Neuron (in vitro differentiated cells): ENCODE measurements at regions not wholly inside any gene's neighbourhood (a gene's known extent, or its start where the extent isn't known, plus 50 kb on each side); places are given as distances from the start of the nearest gene placed in this dataset.

ENCODE experiments used
- H2AFZ ChIP-seq: one replicate; pipeline ENCODE4 v1.6.1; 2013; ENCODE audit warnings: low read depth, mild to moderate bottlenecking, inconsistent platforms, low read length, moderate library complexity
- H3K27me3 ChIP-seq: one replicate; pipeline ENCODE4 v1.6.1; 2013; ENCODE audit warnings: low read length; ENCODE audit not compliant: insufficient read depth
- H3K36me3 ChIP-seq: one replicate; pipeline ENCODE4 v1.6.1; 2013; ENCODE audit warnings: low read length; ENCODE audit not compliant: insufficient read depth
- H3K4me1 ChIP-seq: one replicate; pipeline ENCODE4 v1.6.1; 2013; ENCODE audit warnings: low read length; ENCODE audit not compliant: insufficient read depth
- H3K4me3 ChIP-seq: 2 replicates; pipeline ENCODE4 v1.5.1; 2013; ENCODE audit warnings: mild to moderate bottlenecking, low read length, moderate library complexity
- H3K9me3 ChIP-seq: one replicate; pipeline ENCODE4 v1.6.1; 2013; ENCODE audit warnings: low read length

DNA sequence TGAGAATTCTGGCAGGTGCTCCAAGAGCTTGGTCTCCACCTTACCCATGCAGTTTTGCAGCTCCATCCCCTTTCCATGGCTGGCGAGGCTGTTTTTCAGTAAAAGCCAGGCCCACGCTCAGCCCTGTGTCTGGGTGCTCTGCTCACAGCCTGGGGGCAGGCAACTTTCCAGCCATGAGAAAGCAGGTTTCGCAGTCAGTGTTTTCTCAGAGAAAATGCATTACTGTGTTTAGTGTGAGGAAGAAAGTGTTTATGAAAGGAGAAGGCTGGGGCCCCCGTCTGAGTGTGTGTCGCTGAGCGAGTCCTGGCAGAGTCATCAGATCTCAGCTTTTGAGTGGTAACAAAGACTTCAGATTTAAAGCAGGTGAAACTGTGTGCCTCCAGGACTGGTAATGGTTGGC, 248.1 kb downstream of the IRX1 start:
- Histone ChIP-seq H3K9me3 (no peaks in the 10 kb centered on the region), H3K4me3 (no peak overlapping the region), H3K4me1 (no peaks in the 10 kb centered on the region), H3K36me3 (no peaks in the 10 kb centered on the region), H3K27me3 (no peaks in the 10 kb centered on the region), H2AFZ (no peak overlapping the region)

DNA sequence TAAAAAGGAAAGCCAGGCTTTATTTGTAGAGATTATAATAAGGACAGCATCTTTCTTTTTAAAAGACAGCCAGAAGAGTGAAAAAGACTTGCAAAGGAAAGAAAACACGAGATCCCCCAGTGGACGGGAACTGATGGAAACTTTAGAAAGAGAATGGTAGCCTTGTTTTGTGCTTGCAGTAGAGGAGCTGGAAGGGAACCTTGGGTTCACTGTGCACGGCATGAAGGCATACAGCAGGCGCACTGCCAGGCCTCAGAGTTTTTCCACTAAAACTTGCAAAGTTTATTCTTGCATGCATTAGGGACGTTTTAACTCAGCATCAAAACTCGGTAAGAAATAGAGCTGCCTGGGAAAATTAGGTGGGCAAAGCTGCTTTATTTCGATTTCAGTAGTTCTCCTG, 248.6 kb downstream of the IRX1 start:
- Histone ChIP-seq H3K4me1 (no peaks in the 10 kb centered on the region), H2AFZ (no peak overlapping the region), H3K27me3 (no peaks in the 10 kb centered on the region), H3K9me3 (no peaks in the 10 kb centered on the region), H3K4me3 (no peak overlapping the region), H3K36me3 (no peaks in the 10 kb centered on the region)

DNA sequence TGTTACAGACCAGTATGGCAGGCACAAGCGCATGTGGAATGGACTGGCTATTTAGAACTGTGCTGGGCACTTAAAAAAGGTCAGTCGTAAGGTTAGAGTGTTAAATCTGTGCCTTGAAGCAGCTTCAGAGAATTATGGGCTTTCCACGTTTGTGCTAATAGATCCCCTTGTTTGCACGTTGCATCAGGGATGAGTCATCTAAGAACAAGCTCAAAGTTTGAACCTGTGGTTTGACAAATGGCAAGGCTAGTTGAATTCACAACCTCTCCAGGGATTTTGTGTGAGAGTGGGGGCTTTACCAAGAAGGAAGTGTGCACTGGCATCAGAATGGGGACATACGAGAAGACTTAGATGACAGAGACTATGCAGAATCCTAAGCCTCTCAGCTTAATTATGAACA, 249.6 kb downstream of the IRX1 start:
- no peak overlapping the region for H3K4me3 ChIP-seq

DNA sequence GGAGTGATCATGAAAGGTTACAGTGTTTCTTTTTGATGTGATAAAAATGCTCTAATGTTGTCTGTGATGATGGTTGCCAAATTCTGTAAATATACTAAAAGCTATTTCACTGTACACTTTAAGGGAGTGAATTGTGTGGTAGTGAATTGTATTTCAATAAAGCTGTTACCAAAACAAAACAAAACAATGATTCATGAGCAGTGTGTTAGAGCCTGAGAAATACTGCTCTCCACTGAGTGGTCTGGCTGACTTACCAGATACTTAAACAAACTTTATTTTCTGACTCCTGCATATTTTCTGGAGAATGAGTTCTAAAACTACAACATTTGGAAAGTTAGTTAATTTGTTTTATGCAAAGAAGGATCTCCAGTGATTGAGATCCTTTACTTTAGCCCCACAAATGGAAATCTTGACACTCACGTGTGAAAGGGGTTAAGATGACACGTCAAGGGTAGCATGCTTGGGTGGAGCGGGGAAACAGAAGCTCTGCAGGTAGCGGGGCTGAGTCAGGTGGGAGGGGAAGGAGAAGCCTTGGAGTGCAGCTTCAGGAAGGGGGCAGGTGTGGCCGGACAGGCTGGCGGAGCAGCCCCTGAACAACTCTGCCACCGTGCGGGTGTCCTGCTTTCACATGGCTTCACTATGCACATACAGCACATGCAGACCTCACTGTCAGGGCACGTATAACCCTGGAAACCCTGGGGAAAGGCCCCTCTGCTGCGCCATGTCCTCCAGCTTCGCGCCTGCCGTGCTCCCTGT, 256.7 kb downstream of the IRX1 start:
- Histone ChIP-seq H3K27me3 (no peaks in the 10 kb centered on the region), H3K36me3 (no peaks in the 10 kb centered on the region), H3K9me3 (no peaks in the 10 kb centered on the region), H3K4me1 (no peaks in the 10 kb centered on the region), H3K4me3 (no peak overlapping the region), H2AFZ (no peak overlapping the region)

More for the DNA sequence above, 249.6 kb downstream of the IRX1 start:
- no peaks in the 10 kb centered on the region for H3K4me1 ChIP-seq
- no peaks in the 10 kb centered on the region for H3K36me3 ChIP-seq
- H3K9me3 ChIP-seq, result no peaks in the 10 kb centered on the region
- H2AFZ ChIP-seq, result no peak overlapping the region
- no peaks in the 10 kb centered on the region for H3K27me3 ChIP-seq

DNA sequence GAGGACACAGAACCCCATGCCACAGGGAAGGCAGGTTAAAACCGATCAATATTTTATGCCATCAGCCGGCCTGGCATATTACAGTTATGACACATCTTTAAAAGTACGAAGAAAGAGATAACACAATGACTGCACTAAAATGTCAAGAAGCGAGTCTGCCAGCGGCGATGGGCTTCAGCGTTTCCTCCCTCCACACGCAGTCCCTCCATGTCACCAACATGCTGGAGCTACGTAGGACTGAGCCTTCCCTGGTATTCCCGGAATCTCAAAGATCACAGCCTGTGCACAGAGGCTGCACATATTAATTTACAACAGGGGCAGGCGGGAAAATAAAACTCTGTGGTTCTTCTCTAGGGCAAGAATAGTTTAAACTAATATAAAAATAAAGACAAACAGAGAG, 257.7 kb downstream of the IRX1 start:
- no peak overlapping the region for H2AFZ ChIP-seq
- no peak overlapping the region for H3K4me3 ChIP-seq
- no peaks in the 10 kb centered on the region for H3K9me3 ChIP-seq
- H3K36me3 ChIP-seq, result no peaks in the 10 kb centered on the region
- peaks cover 3% of the 10 kb centered on the region for H3K4me1 ChIP-seq
- no peaks in the 10 kb centered on the region for H3K27me3 ChIP-seq

DNA sequence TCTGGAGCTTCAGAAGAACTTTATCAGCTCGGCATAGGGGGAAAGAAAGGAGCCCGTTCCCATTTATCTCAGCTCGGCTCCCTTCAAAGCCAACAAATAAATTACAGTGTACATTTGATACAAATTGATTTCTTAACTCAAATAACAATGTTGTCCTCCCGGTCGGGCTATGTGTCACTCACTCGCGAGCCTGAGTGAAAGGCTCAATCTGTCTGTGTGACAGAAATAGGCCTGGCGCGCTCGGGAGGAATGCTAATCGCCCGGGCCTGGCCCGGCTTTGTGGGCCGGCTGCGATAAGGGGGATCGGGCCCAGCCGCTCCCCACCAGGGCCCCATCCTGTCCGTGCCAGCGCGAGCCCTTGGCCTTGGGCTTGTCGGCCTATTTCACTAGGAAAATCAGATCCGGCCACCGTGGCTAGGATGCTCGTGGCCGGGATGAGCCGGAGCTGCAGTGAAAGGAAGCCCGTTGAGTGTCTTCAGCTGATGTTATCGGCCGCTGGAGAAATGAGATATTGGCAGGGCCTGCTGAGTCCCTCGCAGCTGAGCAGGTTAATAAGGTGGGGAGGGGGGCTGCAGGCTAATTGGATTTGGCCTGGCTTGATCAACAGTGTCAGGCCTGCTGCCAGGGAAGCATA, 258.7 kb downstream of the IRX1 start:
- H3K4me1 ChIP-seq, result peaks cover 3% of the 10 kb centered on the region

DNA sequence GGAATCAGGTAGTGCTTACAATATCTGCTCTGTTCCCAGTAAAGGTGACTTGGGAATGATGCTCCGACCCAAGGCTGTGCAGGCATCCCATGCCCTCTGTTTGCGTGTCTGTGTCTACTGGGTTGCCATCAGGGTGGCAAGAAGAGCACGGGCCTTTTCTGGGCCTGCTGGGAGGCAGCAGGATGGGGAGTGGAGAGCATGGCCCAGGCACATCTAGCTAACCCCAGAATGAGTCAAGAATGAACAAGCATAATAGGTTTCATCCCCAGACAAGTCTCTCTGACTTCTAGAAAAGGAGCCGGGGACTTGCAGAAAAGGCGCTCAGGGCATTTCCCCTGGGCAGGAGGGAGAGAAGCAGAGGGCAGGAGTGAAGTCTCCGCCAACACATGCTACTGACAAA, 260.4 kb downstream of the IRX1 start:
- Histone ChIP-seq H2AFZ (no peak overlapping the region), H3K27me3 (no peaks in the 10 kb centered on the region), H3K4me1 (peaks cover 3% of the 10 kb centered on the region)

More for the DNA sequence above, 258.7 kb downstream of the IRX1 start:
- Histone ChIP-seq H3K9me3 (no peaks in the 10 kb centered on the region), H2AFZ (no peak overlapping the region), H3K27me3 (no peaks in the 10 kb centered on the region), H3K4me3 (no peak overlapping the region), H3K36me3 (no peaks in the 10 kb centered on the region)

DNA sequence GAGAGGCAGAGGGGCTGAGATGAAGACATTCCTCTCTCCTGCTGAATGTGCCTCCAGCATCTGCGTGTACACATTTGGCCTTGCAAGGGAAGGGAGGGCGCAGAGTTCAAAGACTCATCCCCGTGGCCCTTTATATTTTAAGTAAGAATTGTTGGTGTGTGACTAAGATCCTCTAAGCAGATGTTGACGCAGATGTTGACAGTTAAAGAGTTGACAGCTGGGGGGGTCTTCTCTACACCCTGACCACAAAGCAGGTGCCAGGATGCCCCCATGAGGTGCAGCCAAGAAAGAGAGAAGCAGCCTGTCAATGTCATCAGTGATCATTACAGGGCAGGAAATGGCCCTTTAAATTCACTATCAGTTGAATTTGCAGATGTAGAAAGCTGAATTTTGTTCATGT, 262.9 kb downstream of the IRX1 start:
- no peaks in the 10 kb centered on the region for H3K27me3 ChIP-seq
- H3K4me1 ChIP-seq, result peaks cover 3% of the 10 kb centered on the region
- H3K4me3 ChIP-seq, result no peak overlapping the region
- H3K9me3 ChIP-seq, result no peaks in the 10 kb centered on the region
- H3K36me3 ChIP-seq, result no peaks in the 10 kb centered on the region
- H2AFZ ChIP-seq, result no peak overlapping the region

More for the DNA sequence above, 260.4 kb downstream of the IRX1 start:
- Histone ChIP-seq H3K9me3 (no peaks in the 10 kb centered on the region), H3K4me3 (no peak overlapping the region), H3K36me3 (no peaks in the 10 kb centered on the region)

DNA sequence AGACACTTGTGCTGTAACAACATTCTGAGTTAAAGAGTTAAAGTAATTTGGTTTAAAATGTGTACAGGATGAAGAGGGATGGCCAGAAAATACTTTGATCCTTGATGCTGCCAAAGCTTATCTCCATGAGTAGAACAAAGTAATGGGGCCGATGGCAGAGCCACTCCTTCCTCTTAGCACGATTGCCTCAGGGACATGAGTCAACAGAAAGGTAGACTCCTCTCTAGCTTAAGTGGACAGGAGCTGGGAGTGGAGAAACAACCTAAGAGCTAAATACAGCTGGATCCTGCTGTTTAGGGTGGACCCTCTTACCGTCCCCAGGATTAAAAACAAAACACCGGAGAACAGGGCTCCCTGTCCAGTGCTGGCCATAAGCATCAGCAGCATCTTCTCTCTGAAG, 267.3 kb downstream of the IRX1 start:
- Histone ChIP-seq H3K9me3 (no peaks in the 10 kb centered on the region), H3K4me3 (no peak overlapping the region), H2AFZ (no peak overlapping the region), H3K4me1 (peaks cover 3% of the 10 kb centered on the region), H3K36me3 (no peaks in the 10 kb centered on the region), H3K27me3 (no peaks in the 10 kb centered on the region)

DNA sequence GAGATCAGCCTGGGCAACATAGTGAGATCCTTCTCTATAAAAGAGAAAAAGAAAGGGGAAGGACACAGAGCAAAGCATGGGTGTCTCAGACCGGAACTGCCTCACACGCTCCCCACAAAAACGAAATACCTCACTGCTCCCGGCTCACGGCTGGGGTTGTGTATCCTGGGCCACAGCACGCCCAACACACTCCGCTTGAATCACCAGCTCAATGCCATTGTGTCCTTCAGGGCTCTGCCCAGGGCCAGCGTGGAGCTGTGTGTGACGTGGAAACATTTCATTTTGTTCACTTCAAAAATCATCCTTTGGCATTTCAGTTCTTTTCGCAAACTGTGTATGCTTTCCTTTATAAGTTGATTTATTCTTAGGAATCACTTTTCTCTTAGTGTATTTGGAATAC, 279.5 kb downstream of the IRX1 start:
- no peak overlapping the region for H2AFZ ChIP-seq
- H3K27me3 ChIP-seq, result no peaks in the 10 kb centered on the region
- peaks cover 11% of the 10 kb centered on the region for H3K4me1 ChIP-seq
- H3K9me3 ChIP-seq, result no peaks in the 10 kb centered on the region
- H3K4me3 ChIP-seq, result no peak overlapping the region
- no peaks in the 10 kb centered on the region for H3K36me3 ChIP-seq

DNA sequence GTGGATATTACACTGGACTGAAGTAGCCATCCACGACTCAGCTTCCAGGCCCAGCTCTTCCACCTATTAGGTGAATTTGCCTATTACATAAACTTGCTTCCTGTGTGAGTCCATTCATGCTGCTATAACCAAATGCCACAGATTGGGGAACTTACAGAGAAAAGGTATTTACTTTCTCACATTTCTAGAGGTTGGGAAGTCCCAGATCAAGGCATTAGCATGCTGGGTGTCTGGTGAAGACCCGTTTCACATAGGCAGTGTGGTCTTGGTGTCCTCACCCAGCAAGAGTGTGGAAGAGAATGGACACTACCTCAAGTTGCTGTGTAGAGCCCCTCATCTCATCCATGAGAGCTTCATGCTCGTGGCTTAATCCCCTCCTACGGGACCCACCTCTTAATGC, 282.6 kb downstream of the IRX1 start:
- Histone ChIP-seq H3K36me3 (no peaks in the 10 kb centered on the region), H3K9me3 (no peaks in the 10 kb centered on the region), H2AFZ (no peak overlapping the region), H3K27me3 (no peaks in the 10 kb centered on the region), H3K4me1 (no peaks in the 10 kb centered on the region), H3K4me3 (no peak overlapping the region)

DNA sequence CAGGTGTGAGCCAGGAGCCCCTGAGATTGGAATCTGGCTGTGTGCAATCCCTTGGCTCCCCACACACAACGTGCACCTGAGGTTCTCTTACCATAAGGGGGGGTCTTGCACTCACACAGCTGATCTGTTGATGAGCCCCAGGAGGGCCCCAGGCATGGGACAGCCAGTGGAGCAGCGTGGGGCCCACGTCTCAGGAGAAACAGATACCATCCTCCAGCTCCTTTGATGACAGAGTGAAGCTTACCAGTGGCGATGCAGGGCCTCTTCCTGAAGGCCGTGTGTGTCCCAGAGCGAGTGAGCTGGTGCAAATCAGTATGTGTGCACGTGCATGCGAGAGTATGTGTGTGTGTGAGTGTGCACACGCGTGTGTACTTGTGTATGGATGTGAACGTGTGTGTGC, 287.4 kb downstream of the IRX1 start:
- no peak overlapping the region for H2AFZ ChIP-seq
- no peaks in the 10 kb centered on the region for H3K4me1 ChIP-seq
- H3K4me3 ChIP-seq, result no peak overlapping the region
- H3K36me3 ChIP-seq, result no peaks in the 10 kb centered on the region
- no peaks in the 10 kb centered on the region for H3K9me3 ChIP-seq
- no peaks in the 10 kb centered on the region for H3K27me3 ChIP-seq

DNA sequence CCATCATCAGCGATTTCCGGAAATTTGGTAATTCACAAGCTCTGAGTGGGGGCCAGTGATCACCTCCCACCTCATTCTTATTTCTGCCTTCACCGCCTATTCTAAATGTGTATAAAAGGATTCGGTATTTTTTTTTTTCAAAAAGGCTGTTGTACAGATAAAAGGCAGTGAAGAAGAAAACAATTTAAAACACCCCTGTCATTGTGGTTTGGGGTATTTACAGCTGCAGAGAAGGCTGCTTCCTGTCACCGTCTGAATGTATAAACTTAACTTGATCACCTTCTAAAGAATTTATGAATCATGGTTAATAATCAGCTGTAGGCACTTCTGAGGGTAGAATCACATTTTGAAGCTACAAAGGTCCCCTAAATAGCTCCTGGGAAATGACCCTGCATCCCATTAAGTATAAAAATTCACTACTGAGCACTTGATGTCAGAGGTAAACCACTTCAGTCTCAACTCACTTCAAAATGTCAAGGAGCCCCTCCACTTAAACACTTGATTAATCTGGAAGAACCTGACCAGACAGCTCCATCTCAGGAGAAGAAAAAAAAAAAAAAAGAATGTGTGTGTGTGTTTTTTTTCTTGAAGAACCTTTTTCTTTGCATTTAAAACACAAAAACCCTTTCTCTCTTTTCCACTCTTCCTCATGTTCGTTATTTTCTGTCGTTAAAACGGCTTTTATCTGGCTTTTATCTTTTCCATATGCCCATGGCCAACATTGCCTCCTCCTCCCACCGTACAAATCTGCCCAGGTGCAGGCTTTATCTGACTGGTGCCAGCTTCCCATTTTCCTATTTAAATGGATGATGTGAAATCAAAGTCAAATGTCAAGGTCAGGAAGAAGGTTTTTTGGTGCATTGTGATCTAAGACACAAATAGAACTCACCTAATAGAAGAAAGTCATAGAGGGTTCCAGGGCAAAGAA, 291.2 kb downstream of the IRX1 start:
- no peaks in the 10 kb centered on the region for H3K36me3 ChIP-seq
- no peaks in the 10 kb centered on the region for H3K4me1 ChIP-seq
- no peaks in the 10 kb centered on the region for H3K27me3 ChIP-seq
- no peaks in the 10 kb centered on the region for H3K9me3 ChIP-seq
- no peak overlapping the region for H2AFZ ChIP-seq
- no peak overlapping the region for H3K4me3 ChIP-seq
